ENCODE measurements at regions not wholly inside any gene's neighbourhood (a gene's known extent, or its start where the extent isn't known, plus 50 kb on each side); places are given as distances from the start of the nearest gene placed in this dataset.

DNA sequence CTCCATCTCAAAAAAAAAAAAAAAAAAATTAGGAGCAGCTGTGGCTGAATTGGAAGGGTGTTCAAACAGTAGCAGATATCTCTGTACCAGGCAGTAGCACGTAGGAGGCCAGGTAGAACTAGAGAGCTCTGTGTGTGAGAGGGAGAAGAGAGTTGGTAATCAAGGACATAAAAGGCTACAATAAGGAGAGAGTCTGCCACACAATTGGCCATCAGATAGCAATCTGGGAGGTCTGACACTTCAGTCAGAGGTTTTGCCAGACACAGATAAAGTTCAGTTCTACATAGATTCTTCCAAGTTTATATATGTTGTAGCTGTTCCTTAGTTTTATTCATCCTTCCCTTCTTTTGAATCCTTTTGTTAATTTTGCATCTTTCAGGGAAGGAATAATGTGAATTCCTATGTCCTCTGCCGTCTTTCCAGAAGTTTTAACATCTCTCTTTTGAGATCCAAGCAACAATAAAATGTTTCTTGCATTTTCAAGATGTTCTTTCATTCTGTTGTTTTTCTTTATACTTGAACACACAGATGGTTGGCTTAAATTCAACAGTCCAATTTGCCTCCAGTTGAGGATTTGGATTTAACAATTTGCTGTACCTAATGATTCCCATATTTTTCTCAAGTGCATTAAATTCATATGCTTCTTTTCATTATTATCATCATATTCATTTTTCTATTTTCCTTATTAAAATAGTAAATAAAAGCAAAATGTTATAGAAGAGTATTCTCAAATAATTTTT lies 600.3 kb upstream of the GCFC2 start:
- Histone ChIP-seq H3K9me3 (ENCODE audit: severe bottlenecking) (no peaks in the 10 kb centered on the region), H3K4me3 (ENCODE audit: low read depth, low read length) (no peak overlapping the region), H3K27ac (no peak overlapping the region), H3K36me3 (no peaks in the 10 kb centered on the region), H3K27me3 (ENCODE audit: insufficient read depth, low read depth, severe bottlenecking) (no peaks in the 10 kb centered on the region)
- TF ChIP-seq, protein P1, sequence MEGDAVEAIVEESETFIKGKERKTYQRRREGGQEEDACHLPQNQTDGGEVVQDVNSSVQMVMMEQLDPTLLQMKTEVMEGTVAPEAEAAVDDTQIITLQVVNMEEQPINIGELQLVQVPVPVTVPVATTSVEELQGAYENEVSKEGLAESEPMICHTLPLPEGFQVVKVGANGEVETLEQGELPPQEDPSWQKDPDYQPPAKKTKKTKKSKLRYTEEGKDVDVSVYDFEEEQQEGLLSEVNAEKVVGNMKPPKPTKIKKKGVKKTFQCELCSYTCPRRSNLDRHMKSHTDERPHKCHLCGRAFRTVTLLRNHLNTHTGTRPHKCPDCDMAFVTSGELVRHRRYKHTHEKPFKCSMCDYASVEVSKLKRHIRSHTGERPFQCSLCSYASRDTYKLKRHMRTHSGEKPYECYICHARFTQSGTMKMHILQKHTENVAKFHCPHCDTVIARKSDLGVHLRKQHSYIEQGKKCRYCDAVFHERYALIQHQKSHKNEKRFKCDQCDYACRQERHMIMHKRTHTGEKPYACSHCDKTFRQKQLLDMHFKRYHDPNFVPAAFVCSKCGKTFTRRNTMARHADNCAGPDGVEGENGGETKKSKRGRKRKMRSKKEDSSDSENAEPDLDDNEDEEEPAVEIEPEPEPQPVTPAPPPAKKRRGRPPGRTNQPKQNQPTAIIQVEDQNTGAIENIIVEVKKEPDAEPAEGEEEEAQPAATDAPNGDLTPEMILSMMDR (IDR thresholded peaks at IDR 0.05; ENCODE audit: low read depth, low read length) = no peak
- DNase-seq = no peak

DNA sequence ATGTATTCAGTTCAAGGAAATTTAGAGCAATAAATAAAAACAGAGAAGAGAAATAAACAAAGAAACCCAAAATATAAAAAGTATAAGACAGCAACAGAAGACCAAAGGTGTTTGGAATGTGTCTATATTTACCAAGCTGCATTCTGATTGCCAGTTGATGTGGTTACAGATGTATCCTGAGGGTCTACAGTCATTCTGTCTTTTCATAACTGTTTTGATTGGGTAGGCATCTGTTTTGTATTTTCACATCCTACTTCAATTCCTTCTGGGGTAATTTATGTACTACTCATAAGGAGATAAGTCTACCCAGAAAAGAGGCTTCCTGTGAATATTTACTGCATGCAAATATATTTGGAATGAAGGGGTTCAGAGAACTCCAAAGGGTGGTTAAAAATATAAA lies 596.8 kb upstream of the GCFC2 start:
- Histone ChIP-seq H3K36me3 (no peaks in the 10 kb centered on the region), H3K27ac (no peak overlapping the region), H3K4me3 (ENCODE audit: low read depth, low read length) (no peak overlapping the region), H3K9me3 (ENCODE audit: severe bottlenecking) (no peaks in the 10 kb centered on the region), H3K27me3 (ENCODE audit: insufficient read depth, low read depth, severe bottlenecking) (no peaks in the 10 kb centered on the region)
- TF ChIP-seq, protein P1 (IDR thresholded peaks at IDR 0.05; ENCODE audit: low read depth, low read length) = no peak
- no peak for DNase-seq

DNA sequence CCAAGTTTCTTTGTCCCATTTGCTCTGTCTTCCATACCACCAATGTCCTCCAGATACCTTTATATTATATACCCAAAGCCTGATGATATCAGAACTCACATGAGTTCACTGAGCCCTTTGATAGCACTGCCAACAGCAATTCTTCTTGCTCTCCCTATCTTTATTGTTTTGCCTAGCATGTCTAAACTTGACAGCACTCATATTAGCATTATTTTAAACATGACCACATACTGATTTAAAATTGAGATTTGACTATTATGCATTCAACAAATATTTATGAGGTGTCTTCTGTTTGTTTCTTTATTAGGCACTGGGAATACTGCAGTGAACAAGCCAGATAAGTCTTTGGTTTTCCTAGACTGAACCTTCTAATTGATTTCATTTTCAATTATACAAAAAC lies 587.3 kb upstream of the GCFC2 start:
- no peaks in the 10 kb centered on the region for H3K9me3 ChIP-seq (ENCODE audit: severe bottlenecking)
- no peak for DNase-seq
- H3K4me3 ChIP-seq (ENCODE audit: low read depth, low read length) = no peak overlapping the region
- no peak overlapping the region for H3K27ac ChIP-seq
- no peaks in the 10 kb centered on the region for H3K27me3 ChIP-seq (ENCODE audit: insufficient read depth, low read depth, severe bottlenecking)
- H3K36me3 ChIP-seq = no peaks in the 10 kb centered on the region
- TF ChIP-seq, protein P1 (IDR thresholded peaks at IDR 0.05; ENCODE audit: low read depth, low read length) = no peak

DNA sequence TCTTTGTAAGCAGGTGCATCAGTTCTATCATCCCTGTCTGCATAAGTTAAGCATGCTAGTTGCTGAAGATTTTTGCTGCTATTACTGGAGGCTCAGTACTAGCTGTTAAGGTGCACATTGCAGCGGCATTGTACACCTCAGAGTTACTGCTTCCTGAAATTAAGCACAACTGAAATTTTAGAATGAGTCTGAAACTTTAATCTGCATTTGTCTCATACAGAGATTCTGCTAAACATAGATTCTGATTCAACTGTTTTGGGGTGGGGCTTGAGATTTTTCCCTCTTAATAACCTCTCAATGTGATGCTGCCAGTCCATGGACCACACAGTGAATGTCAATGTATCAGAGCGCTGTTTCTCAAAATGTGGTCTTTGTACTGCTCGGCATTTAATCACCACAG lies 585.7 kb upstream of the GCFC2 start:
- H3K9me3 ChIP-seq (ENCODE audit: severe bottlenecking) = no peaks in the 10 kb centered on the region
- H3K27me3 ChIP-seq (ENCODE audit: insufficient read depth, low read depth, severe bottlenecking) = no peaks in the 10 kb centered on the region
- H3K36me3 ChIP-seq = no peaks in the 10 kb centered on the region
- no peak for DNase-seq
- no peak overlapping the region for H3K27ac ChIP-seq
- no peak overlapping the region for H3K4me3 ChIP-seq (ENCODE audit: low read depth, low read length)
- TF ChIP-seq, protein P1 (IDR thresholded peaks at IDR 0.05; ENCODE audit: low read depth, low read length) = no peak

DNA sequence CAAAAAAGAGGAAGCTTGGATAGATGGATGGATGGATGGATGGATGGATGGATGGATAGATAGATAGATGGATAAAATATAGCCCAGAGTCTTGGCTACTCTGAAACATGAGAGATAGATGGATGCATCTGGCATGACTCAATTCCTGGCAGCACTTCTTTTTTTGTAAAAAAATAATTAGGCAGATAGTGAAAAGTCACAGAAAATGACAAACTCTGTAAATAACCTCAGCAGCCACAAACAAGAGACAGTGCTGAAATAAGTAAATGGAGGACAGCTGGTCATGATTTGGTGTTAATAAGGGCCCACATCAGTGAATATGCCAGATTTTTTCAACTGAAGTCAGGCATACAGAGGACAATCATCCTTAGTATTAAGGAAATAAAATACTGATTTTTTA lies 585.0 kb upstream of the GCFC2 start:
- Histone ChIP-seq H3K9me3 (ENCODE audit: severe bottlenecking) (no peaks in the 10 kb centered on the region), H3K27ac (no peak overlapping the region), H3K27me3 (ENCODE audit: insufficient read depth, low read depth, severe bottlenecking) (no peaks in the 10 kb centered on the region), H3K36me3 (no peaks in the 10 kb centered on the region), H3K4me3 (ENCODE audit: low read depth, low read length) (no peak overlapping the region)
- DNase-seq = no peak
- TF ChIP-seq, protein P1 (IDR thresholded peaks at IDR 0.05; ENCODE audit: low read depth, low read length) = no peak

DNA sequence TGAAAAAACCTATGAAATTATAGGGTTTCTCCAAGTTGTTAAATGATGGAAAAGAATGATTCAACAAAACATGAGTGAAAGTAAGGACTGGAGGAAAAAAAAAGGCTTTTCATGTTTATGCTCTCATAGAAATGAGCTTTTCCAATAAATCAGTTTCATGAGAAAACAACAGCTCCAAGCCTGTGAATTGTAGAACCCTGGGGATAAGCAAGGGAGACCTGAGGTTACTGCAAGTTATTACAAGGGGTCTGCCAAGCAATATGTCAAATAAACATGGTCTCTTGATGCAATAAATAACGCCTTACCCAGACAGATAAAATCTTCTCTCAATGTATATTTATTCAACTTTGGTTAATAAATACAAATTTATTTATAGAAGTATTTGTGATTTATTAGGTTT lies 577.9 kb upstream of the GCFC2 start:
- no peaks in the 10 kb centered on the region for H3K9me3 ChIP-seq (ENCODE audit: severe bottlenecking)
- no peak for DNase-seq
- H3K27ac ChIP-seq = no peak overlapping the region
- no peak overlapping the region for H3K4me3 ChIP-seq (ENCODE audit: low read depth, low read length)
- TF ChIP-seq, protein P1 (IDR thresholded peaks at IDR 0.05; ENCODE audit: low read depth, low read length) = no peak
- H3K36me3 ChIP-seq = no peaks in the 10 kb centered on the region
- H3K27me3 ChIP-seq (ENCODE audit: insufficient read depth, low read depth, severe bottlenecking) = no peaks in the 10 kb centered on the region
